ENCODE measurements at regions not wholly inside any gene's neighbourhood (a gene's known extent, or its start where the extent isn't known, plus 50 kb on each side); places are given as distances from the start of the nearest gene placed in this dataset.
A peak's percentile ranks its signal among the peaks of the same experiment; 100 is the strongest.

- no peak for DNase-seq
- intact Hi-C loops (cut with DNase I; ENCODE audit: low total_unique reads): no loop called here
- no peaks in the 10 kb centered on the region for H3K9me3 ChIP-seq
- no peaks in the 10 kb centered on the region for H3K36me3 ChIP-seq
- H3K4me3 ChIP-seq: no peak overlapping the region
- no peak overlapping the region for H3K27ac ChIP-seq
- WGBS, 5 donors: 70 to 77% (median 76%) methylated on average over 9 of the region's 9 CpGs
- no peak for TF ChIP-seq CTCF (IDR thresholded peaks at IDR 0.05)
- no peak for TF ChIP-seq POLR2A (IDR thresholded peaks at IDR 0.05)
- no peak for TF ChIP-seq POLR2AphosphoS5 (IDR thresholded peaks at IDR 0.05)
- TF ChIP-seq EP300 (IDR thresholded peaks at IDR 0.05): no peak
- no peaks in the 10 kb centered on the region for H3K27me3 ChIP-seq
- H3K4me1 ChIP-seq: peaks cover 0 to 4% (median 0%) of the 10 kb centered on the region in 4 donors
Observed at GRCh38 chr11:109970516-109971183, 122.5 kb upstream of the ZC3H12C start.

DNA sequence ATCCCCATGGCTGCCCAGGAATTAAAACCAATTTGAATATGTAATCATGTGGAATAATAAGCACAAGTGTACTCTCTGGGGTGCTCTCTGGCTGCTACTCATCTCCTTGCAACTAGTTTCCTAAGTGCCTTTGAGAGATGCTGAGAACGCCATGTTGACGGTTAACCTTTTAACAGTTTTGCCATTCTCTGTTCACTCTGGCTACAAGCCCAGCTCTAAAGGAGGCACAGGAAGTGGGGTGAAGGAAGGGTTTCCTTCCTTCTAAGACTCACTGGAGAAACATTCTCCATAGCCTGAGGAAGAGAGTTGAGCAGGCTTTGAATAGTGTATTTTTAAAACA, 122.0 kb upstream of the ZC3H12C start:
- TF ChIP-seq POLR2AphosphoS5 (IDR thresholded peaks at IDR 0.05) (no peak), CTCF (IDR thresholded peaks at IDR 0.05) (no peak), EP300 (IDR thresholded peaks at IDR 0.05) (no peak), POLR2A (IDR thresholded peaks at IDR 0.05) (no peak)
- peaks cover 0 to 4% (median 0%) of the 10 kb centered on the region in 4 donors for H3K4me1 ChIP-seq
- H3K27me3 ChIP-seq: no peaks in the 10 kb centered on the region
- H3K4me3 ChIP-seq: no peak overlapping the region
- H3K9me3 ChIP-seq: no peaks in the 10 kb centered on the region
- H3K36me3 ChIP-seq: no peaks in the 10 kb centered on the region
- WGBS, 5 donors: 50 to 60% (median 60%) methylated on average over 2 of the region's 2 CpGs
- H3K27ac ChIP-seq: no peak overlapping the region
- peak in 1 of 2 donors; percentile 48 for DNase-seq
- intact Hi-C loops (cut with DNase I; ENCODE audit: low total_unique reads): no loop called here

DNA sequence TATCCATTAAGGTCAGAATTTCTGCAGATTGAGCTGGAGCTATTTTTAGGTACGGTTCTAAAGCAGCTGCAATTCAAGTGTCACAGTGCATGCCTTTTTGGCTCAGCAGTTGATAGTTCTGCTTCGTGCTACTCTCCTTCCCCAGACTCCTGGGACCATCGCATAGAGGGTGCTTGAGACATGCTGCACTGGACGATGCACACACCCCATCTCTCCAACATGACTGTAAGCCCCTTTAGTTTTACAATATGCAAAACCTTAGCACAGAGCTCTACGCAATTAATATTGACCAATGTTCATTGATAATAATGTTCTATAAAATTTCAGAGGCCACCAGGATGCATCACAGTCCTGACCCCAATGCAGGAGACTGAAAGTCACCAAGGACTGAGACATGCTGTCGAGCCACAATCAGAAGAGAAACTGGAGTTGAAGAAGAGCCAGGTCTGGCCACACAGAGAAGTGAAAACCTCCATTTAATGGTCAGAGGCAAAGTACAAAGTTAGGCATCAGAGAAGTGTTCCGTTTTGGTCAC, 120.9 kb upstream of the ZC3H12C start:
- peaks cover 0 to 3% (median under 1%) of the 10 kb centered on the region in 4 donors for H3K9me3 ChIP-seq
- H3K4me1 ChIP-seq: peaks cover 0 to 4% (median 0%) of the 10 kb centered on the region in 4 donors
- intact Hi-C loops (cut with DNase I; ENCODE audit: low total_unique reads): no loop called here
- H3K27me3 ChIP-seq: no peaks in the 10 kb centered on the region
- no peak overlapping the region for H3K27ac ChIP-seq
- H3K36me3 ChIP-seq: no peaks in the 10 kb centered on the region
- DNase-seq: peak in 1 of 2 donors; percentile 19
- no peak for TF ChIP-seq EP300 (IDR thresholded peaks at IDR 0.05)
- TF ChIP-seq POLR2A (IDR thresholded peaks at IDR 0.05): no peak
- TF ChIP-seq CTCF (IDR thresholded peaks at IDR 0.05): no peak
- no peak for TF ChIP-seq POLR2AphosphoS5 (IDR thresholded peaks at IDR 0.05)
- H3K4me3 ChIP-seq: no peak overlapping the region
- WGBS, 5 donors: 64 to 78% (median 77%) methylated on average over 7 of the region's 7 CpGs

- H3K4me1 ChIP-seq: peaks cover 0 to 4% (median 0%) of the 10 kb centered on the region in 4 donors
- H3K27me3 ChIP-seq: no peaks in the 10 kb centered on the region
- H3K4me3 ChIP-seq: no peak overlapping the region
- peaks cover 0 to 6% (median 2%) of the 10 kb centered on the region in 4 donors for H3K9me3 ChIP-seq
- intact Hi-C loops (cut with DNase I; ENCODE audit: low total_unique reads): no loop called here
- H3K36me3 ChIP-seq: no peaks in the 10 kb centered on the region
- no peak overlapping the region for H3K27ac ChIP-seq
- no peak for DNase-seq
- TF ChIP-seq POLR2A (IDR thresholded peaks at IDR 0.05) (no peak), CTCF (IDR thresholded peaks at IDR 0.05) (no peak), EP300 (IDR thresholded peaks at IDR 0.05) (no peak), POLR2AphosphoS5 (IDR thresholded peaks at IDR 0.05) (no peak)
Observed at GRCh38 chr11:109972939-109973338, 120.3 kb upstream of the ZC3H12C start.
